ENCODE measurements at regions not wholly inside any gene's neighbourhood (a gene's known extent, or its start where the extent isn't known, plus 50 kb on each side); places are given as distances from the start of the nearest gene placed in this dataset.

DNA sequence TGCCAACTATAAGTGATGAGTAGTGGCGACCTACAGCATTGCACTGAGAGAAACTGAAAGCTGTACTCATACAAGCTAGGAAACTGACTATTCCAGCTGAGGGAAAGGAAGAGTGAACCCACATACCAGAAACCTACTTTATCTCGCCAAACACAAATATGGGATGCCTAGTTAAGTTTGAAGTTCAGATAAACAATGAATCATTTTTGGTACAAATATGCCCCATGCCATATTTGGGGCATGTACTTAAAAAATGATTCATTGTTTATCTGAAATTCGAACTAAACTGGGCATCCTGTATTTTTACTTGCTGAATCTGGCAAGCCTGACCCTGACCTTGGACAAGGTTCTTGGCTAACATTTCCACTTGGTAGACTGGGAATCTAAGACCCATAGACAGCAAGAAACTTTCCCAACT is 527.8 kb upstream of the PSMD7 start:
- no peak for TF ChIP-seq POLR2AphosphoS5 (IDR thresholded peaks at IDR 0.05; ENCODE audit: low read depth, low read length)
- TF ChIP-seq, protein P1, sequence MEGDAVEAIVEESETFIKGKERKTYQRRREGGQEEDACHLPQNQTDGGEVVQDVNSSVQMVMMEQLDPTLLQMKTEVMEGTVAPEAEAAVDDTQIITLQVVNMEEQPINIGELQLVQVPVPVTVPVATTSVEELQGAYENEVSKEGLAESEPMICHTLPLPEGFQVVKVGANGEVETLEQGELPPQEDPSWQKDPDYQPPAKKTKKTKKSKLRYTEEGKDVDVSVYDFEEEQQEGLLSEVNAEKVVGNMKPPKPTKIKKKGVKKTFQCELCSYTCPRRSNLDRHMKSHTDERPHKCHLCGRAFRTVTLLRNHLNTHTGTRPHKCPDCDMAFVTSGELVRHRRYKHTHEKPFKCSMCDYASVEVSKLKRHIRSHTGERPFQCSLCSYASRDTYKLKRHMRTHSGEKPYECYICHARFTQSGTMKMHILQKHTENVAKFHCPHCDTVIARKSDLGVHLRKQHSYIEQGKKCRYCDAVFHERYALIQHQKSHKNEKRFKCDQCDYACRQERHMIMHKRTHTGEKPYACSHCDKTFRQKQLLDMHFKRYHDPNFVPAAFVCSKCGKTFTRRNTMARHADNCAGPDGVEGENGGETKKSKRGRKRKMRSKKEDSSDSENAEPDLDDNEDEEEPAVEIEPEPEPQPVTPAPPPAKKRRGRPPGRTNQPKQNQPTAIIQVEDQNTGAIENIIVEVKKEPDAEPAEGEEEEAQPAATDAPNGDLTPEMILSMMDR (IDR thresholded peaks at IDR 0.05) = no peak

All from Panc1 (cell line).